EL (cell line): ENCODE measurements at regions not wholly inside any gene's neighbourhood (a gene's known extent, or its start where the extent isn't known, plus 50 kb on each side); places are given as distances from the start of the nearest gene placed in this dataset.

Experiments used
- DNase-seq: peaks from one replicate; pipeline ENCODE4 v3.0.0-alpha.2; 2016

- no peak for DNase-seq
Measured at GRCh38 chr7:94054130-94054529, 50.0 kb upstream of the BET1 start.

GRCh38 chr7:94055963-94056362 lies 51.8 kb upstream of the BET1 start:
- DNase-seq, result no peak

GRCh38 chr7:94056796-94057207 lies 52.6 kb upstream of the BET1 start:
- peak; percentile 84 for DNase-seq

- DNase-seq, result no peak
Measured at GRCh38 chr7:94057955-94058354, 53.8 kb upstream of the BET1 start.

- no peak for DNase-seq
Measured at GRCh38 chr7:94059746-94060145, 55.6 kb upstream of the BET1 start.

- DNase-seq, result peak; percentile 52
Measured at GRCh38 chr7:94060752-94061151, 56.6 kb upstream of the BET1 start.

GRCh38 chr7:94061326-94061725 lies 57.2 kb upstream of the BET1 start:
- no peak for DNase-seq

- no peak for DNase-seq
Measured at GRCh38 chr7:94062372-94062771, 58.2 kb upstream of the BET1 start.

GRCh38 chr7:94064541-94065191 lies 60.5 kb upstream of the BET1 start:
- peak; percentile 36 for DNase-seq

- no peak for DNase-seq
Measured at GRCh38 chr7:94067047-94067446, 62.9 kb upstream of the BET1 start.

- DNase-seq, result no peak
Measured at GRCh38 chr7:94067506-94067905, 63.4 kb upstream of the BET1 start.

- peak; percentile 5 for DNase-seq
Measured at GRCh38 chr7:94069162-94069739, 65.1 kb upstream of the BET1 start.

- no peak for DNase-seq
Measured at GRCh38 chr7:94080551-94080950, 76.4 kb upstream of the BET1 start.

- no peak for DNase-seq
Measured at GRCh38 chr7:94082126-94082525, 78.0 kb upstream of the BET1 start.

- DNase-seq, result peak; percentile 80
Measured at GRCh38 chr7:94087664-94088352, 83.7 kb upstream of the BET1 start.

GRCh38 chr7:94088560-94088959 lies 84.4 kb upstream of the BET1 start:
- peak; percentile 9 for DNase-seq

GRCh38 chr7:94089806-94090205 lies 85.7 kb upstream of the BET1 start:
- no peak for DNase-seq

GRCh38 chr7:94092980-94093379 lies 88.8 kb upstream of the BET1 start:
- DNase-seq, result no peak

- no peak for DNase-seq
Measured at GRCh38 chr7:94094298-94094697, 90.1 kb upstream of the BET1 start.

GRCh38 chr7:94095316-94096009 lies 91.3 kb upstream of the BET1 start:
- DNase-seq, result peak; percentile 17

- no peak for DNase-seq
Measured at GRCh38 chr7:94099679-94100078, 95.5 kb upstream of the BET1 start.

- no peak for DNase-seq
Measured at GRCh38 chr7:94100723-94101345, 96.7 kb upstream of the BET1 start.

- no peak for DNase-seq
Measured at GRCh38 chr7:94104301-94104700, 100.1 kb upstream of the BET1 start.
